IMR-90 (cell line): ENCODE measurements at regions not wholly inside any gene's neighbourhood (a gene's known extent, or its start where the extent isn't known, plus 50 kb on each side); places are given as distances from the start of the nearest gene placed in this dataset.

ENCODE experiments used
- ATAC-seq: fragments of 200-7000 bp; cut with Tn5 transposase; 2 replicates; pipeline ENCODE4 v1.9.1; 2020; ENCODE audit warnings: low read depth, mild to moderate bottlenecking, moderate library complexity
- BruUV-seq: library from RNA; stranded (reverse); fragments of 400-500 nt; replicated peaks from 2 replicates; lab custom pipeline; 2021; lab: Mats Ljungman, UMichigan
- CTCF ChIA-PET: fragments of 300-600 bp; formaldehyde crosslinking; extraction: SDS; loops from one replicate; lab custom pipeline; 2021; ENCODE audit warnings: antibody characterized with exemption; lab: Yijun Ruan, JAX
- POLR2A ChIA-PET: fragments of 300-600 bp; sonication (Branson Sonifier 250); formaldehyde crosslinking; loops from one replicate; lab custom pipeline; 2022; ENCODE audit warnings: antibody characterized with exemption; ENCODE audit not compliant: unreplicated experiment; lab: Charles Lee
- DNase-seq: peaks from one replicate; pipeline ENCODE4 v3.0.0; 2013
- H2AFZ ChIP-seq: replicated peaks from 2 replicates; pipeline ENCODE3; 2013; ENCODE audit warnings: low read length, mild to moderate bottlenecking; ENCODE audit not compliant: poor library complexity
- H2AK5ac ChIP-seq: 2 replicates; pipeline ENCODE4 v1.6.1; 2013; ENCODE audit warnings: low read depth, low read length, inconsistent platforms
- H2AK9ac ChIP-seq: replicated peaks from 2 replicates; pipeline ENCODE3; 2013; ENCODE audit warnings: mild to moderate bottlenecking, low read depth, low read length, moderate library complexity; ENCODE audit not compliant: poor library complexity
- H2BK120ac ChIP-seq: 2 replicates; pipeline ENCODE4 v1.6.1; 2013; ENCODE audit warnings: low read depth, low read length, inconsistent platforms
- H2BK15ac ChIP-seq: 3 replicates; pipeline ENCODE4 v1.6.1; 2013; ENCODE audit warnings: low read depth, low read length, inconsistent platforms
- H2BK20ac ChIP-seq: 2 replicates; pipeline ENCODE4 v1.6.1; 2013; ENCODE audit warnings: low read depth, mild to moderate bottlenecking, inconsistent platforms, low read length, moderate library complexity
- H2BK5ac ChIP-seq: 2 replicates; pipeline ENCODE4 v1.6.1; 2013; ENCODE audit warnings: mild to moderate bottlenecking, low read depth, low read length, inconsistent platforms; ENCODE audit not compliant: poor library complexity, severe bottlenecking
- H3K14ac ChIP-seq: replicated peaks from 2 replicates; pipeline ENCODE4 v1.6.1; 2013; ENCODE audit warnings: low read depth, low read length, inconsistent platforms
- H3K18ac ChIP-seq: 2 replicates; pipeline ENCODE4 v1.6.1; 2013; ENCODE audit warnings: low read depth, low read length, control low read depth
- H3K23ac ChIP-seq: 2 replicates; pipeline ENCODE4 v1.6.1; 2013; ENCODE audit warnings: low read depth, low read length, inconsistent platforms
- H3K27ac ChIP-seq: 2 replicates; pipeline ENCODE4 v1.5.1; 2013; ENCODE audit warnings: mild to moderate bottlenecking, control low read depth, low read length; ENCODE audit not compliant: insufficient read depth
- H3K27me3 ChIP-seq: 2 replicates; pipeline ENCODE4 v1.6.1; 2013; ENCODE audit warnings: low read length; ENCODE audit not compliant: control insufficient read depth, insufficient read depth
- H3K36me3 ChIP-seq: 2 replicates; pipeline ENCODE4 v1.6.1; 2013; ENCODE audit warnings: low read length, mixed read lengths; ENCODE audit not compliant: control insufficient read depth, insufficient read depth
- H3K4ac ChIP-seq: 2 replicates; pipeline ENCODE4 v1.6.1; 2013; ENCODE audit warnings: low read depth, low read length, inconsistent platforms
- H3K4me1 ChIP-seq: 2 replicates; pipeline ENCODE4 v1.6.1; 2013; ENCODE audit warnings: low read length, mixed read lengths; ENCODE audit not compliant: control insufficient read depth, insufficient read depth
- H3K4me2 ChIP-seq: 2 replicates; pipeline ENCODE4 v1.6.1; 2013; ENCODE audit warnings: low read depth, mild to moderate bottlenecking, control low read depth, low read length, moderate library complexity
- H3K4me3 ChIP-seq: 2 replicates; pipeline ENCODE4 v1.5.1; 2013; ENCODE audit warnings: low read depth, mild to moderate bottlenecking, control low read depth, low read length, moderate library complexity; ENCODE audit not compliant: insufficient read depth
- H3K56ac ChIP-seq: 2 replicates; pipeline ENCODE4 v1.6.1; 2013; ENCODE audit warnings: low read length, inconsistent platforms; ENCODE audit not compliant: insufficient read depth; ENCODE audit errors: extremely low read depth
- H3K79me1 ChIP-seq, 2 experiments: 2 replicates each; pipeline ENCODE4 v1.6.1; 2013; ENCODE audit warnings: low read length in 2 of 2, inconsistent platforms in 1 of 2, low read depth in 1 of 2
- H3K9ac ChIP-seq: 2 replicates; pipeline ENCODE4 v1.6.1; 2013; ENCODE audit warnings: low read depth, low read length, control low read depth
- H3K9me1 ChIP-seq: 2 replicates; pipeline ENCODE4 v1.6.1; 2013; ENCODE audit warnings: low read length, inconsistent platforms; ENCODE audit not compliant: insufficient read depth
- H3K9me3 ChIP-seq: 2 replicates; pipeline ENCODE4 v1.6.1; 2013; ENCODE audit warnings: low read length; ENCODE audit not compliant: control insufficient read depth, insufficient read depth
- H4K20me1 ChIP-seq: 2 replicates; pipeline ENCODE4 v1.6.1; 2013; ENCODE audit warnings: low read length, inconsistent platforms; ENCODE audit not compliant: insufficient read depth
- H4K5ac ChIP-seq: 2 replicates; pipeline ENCODE4 v1.6.1; 2013; ENCODE audit warnings: mild to moderate bottlenecking, low read depth, low read length, control low read depth
- H4K8ac ChIP-seq, 2 experiments: 2 replicates each; pipeline ENCODE4 v1.6.1; 2013; ENCODE audit warnings: low read depth in 2 of 2, low read length in 2 of 2, control low read depth in 1 of 2, inconsistent platforms in 1 of 2
- H4K91ac ChIP-seq: 2 replicates; pipeline ENCODE4 v1.6.1; 2013; ENCODE audit warnings: low read depth, low read length, inconsistent platforms; ENCODE audit not compliant: insufficient read depth
- MAFK ChIP-seq: IDR thresholded peaks from 2 replicates; pipeline ENCODE4 v1.6.1; 2012; ENCODE audit warnings: low read depth, low read length, improper control_type of control experiment
- MXI1 ChIP-seq: IDR thresholded peaks from 2 replicates; pipeline ENCODE4 v1.6.1; 2012; ENCODE audit warnings: low read depth, mild to moderate bottlenecking, low read length, moderate library complexity, borderline replicate concordance
- RAD21 ChIP-seq: IDR thresholded peaks from 2 replicates; pipeline ENCODE4 v1.6.1; 2012; ENCODE audit warnings: low read length, improper control_type of control experiment
- WGBS, 2 experiments: methylation state at CpG; one replicate each; pipeline versions ENCODE4 v1.1.5 to v1.1.7; 2013; ENCODE audit warnings: missing lambda C conversion rate in 2 of 2; ENCODE audit not compliant: insufficient read length in 1 of 2; ENCODE audit errors: extremely low coverage in 2 of 2; 5-methylcytosine and 5-hydroxymethylcytosine counted together
- dilution Hi-C: fragments of 300-500 bp; cut with HindIII; formaldehyde crosslinking; loops from one replicate; pipeline ENCODE4 v1.14.3; 2018; ENCODE audit warnings: low sequenced_read_pairs; ENCODE audit not compliant: unreplicated experiment
- in situ Hi-C: fragments of 300-500 bp; cut with MboI; formaldehyde crosslinking; loops from 3 replicates; pipeline ENCODE4 v1.14.3; 2019; ENCODE audit warnings: low sequenced_read_pairs, inconsistent platforms, mixed read lengths
- intact Hi-C: fragments of 100-400 bp; cut with micrococcal nuclease; formaldehyde crosslinking; loops from 2 replicates; pipeline ENCODE4 v1.10.0; 2022
- TF ChIP-seq, protein P1 (sequence below): conservative IDR thresholded peaks from 2 replicates; pipeline ENCODE4 v1.5.1; 2012; ENCODE audit warnings: mild to moderate bottlenecking, low read depth, low read length, improper control_type of control experiment

DNA sequence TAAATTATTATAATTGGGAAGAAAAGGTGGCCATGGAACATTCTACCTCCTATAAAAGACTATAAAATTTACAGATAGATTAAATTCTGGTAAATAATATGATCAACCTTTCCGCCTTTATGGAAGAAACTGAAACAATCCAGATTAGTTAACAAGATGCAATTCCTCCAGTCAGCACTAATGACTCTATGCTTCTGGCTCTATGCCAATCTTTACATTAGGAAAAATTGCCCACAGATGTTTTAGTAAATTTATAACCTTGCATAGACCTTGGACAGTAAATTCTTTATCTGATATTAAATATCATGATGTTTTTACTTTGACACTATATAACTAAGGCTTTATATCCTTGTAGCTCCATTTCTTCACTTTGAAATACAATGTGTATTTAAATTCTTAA is 2302.5 kb downstream of the ARAP2 start:
- Histone ChIP-seq H4K5ac (no peak overlapping the region), H4K91ac (no peak overlapping the region), H2AK9ac (no peak overlapping the region), H3K14ac (no peak overlapping the region), H2BK15ac (no peak overlapping the region), H3K79me1 (no peaks in the 10 kb centered on the region), H3K36me3 (no peaks in the 10 kb centered on the region), H2AFZ (no peak overlapping the region), H3K9me3 (no peaks in the 10 kb centered on the region), H3K4me1 (no peaks in the 10 kb centered on the region), H3K27ac (no peak overlapping the region), H3K9ac (no peak overlapping the region), H4K8ac (no peak overlapping the region), H2BK120ac (no peak overlapping the region), H3K56ac (no peak overlapping the region), H2BK5ac (no peak overlapping the region), H3K18ac (no peak overlapping the region), H4K20me1 (no peaks in the 10 kb centered on the region), H3K4me3 (no peak overlapping the region), H2BK20ac (no peak overlapping the region), H2AK5ac (no peak overlapping the region), H3K4me2 (no peak overlapping the region), H3K9me1 (no peaks in the 10 kb centered on the region), H3K27me3 (no peaks in the 10 kb centered on the region), H3K23ac (no peak overlapping the region), H3K4ac (no peak overlapping the region)
- DNase-seq (no peak), ATAC-seq (no peak)
- TF ChIP-seq MXI1 (no peak), RAD21 (no peak), MAFK (no peak)
- TF ChIP-seq, protein P1, sequence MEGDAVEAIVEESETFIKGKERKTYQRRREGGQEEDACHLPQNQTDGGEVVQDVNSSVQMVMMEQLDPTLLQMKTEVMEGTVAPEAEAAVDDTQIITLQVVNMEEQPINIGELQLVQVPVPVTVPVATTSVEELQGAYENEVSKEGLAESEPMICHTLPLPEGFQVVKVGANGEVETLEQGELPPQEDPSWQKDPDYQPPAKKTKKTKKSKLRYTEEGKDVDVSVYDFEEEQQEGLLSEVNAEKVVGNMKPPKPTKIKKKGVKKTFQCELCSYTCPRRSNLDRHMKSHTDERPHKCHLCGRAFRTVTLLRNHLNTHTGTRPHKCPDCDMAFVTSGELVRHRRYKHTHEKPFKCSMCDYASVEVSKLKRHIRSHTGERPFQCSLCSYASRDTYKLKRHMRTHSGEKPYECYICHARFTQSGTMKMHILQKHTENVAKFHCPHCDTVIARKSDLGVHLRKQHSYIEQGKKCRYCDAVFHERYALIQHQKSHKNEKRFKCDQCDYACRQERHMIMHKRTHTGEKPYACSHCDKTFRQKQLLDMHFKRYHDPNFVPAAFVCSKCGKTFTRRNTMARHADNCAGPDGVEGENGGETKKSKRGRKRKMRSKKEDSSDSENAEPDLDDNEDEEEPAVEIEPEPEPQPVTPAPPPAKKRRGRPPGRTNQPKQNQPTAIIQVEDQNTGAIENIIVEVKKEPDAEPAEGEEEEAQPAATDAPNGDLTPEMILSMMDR: no peak
- intact Hi-C loops: no loop called here
- WGBS, 2 experiments: no CpG with 5 or more reads among the region's 1 CpG
- dilution Hi-C loops: no loop called here
- CTCF ChIA-PET: interaction anchor here (1.2 kb wide), 1 partner anchor 10 kb away, joined by 3 read pairs; no protein-coding TSS in a partner anchor
- POLR2A ChIA-PET: no interaction called here
- no TSS peak for BruUV-seq
- in situ Hi-C loops: no loop called here
